Endodermal cell (in vitro differentiated cells): ENCODE measurements at regions not wholly inside any gene's neighbourhood (a gene's known extent, or its start where the extent isn't known, plus 50 kb on each side); places are given as distances from the start of the nearest gene placed in this dataset.

Source experiments
- DNase-seq: peaks from one replicate; pipeline ENCODE4 v3.0.0-alpha.2; 2017
- H3K27ac ChIP-seq: 2 replicates; pipeline ENCODE4 v1.5.1; 2013; ENCODE audit warnings: mild to moderate bottlenecking, low read depth, low read length, moderate library complexity
- H3K27me3 ChIP-seq: 2 replicates; pipeline ENCODE4 v1.6.1; 2013; ENCODE audit warnings: mild to moderate bottlenecking, low read length, moderate library complexity; ENCODE audit not compliant: insufficient read depth, control insufficient read depth, poor library complexity, severe bottlenecking
- H3K36me3 ChIP-seq: 2 replicates; pipeline ENCODE4 v1.7.0; 2013; ENCODE audit warnings: mild to moderate bottlenecking, low read length, moderate library complexity; ENCODE audit not compliant: control insufficient read depth, insufficient read depth
- H3K4me1 ChIP-seq: one replicate; pipeline ENCODE4 v1.7.0; 2013; ENCODE audit warnings: low read length; ENCODE audit not compliant: control insufficient read depth, insufficient read depth
- H3K4me3 ChIP-seq: 2 replicates; pipeline ENCODE4 v1.5.1; 2013; ENCODE audit warnings: mild to moderate bottlenecking, low read length, moderate library complexity
- H3K9ac ChIP-seq: 2 replicates; pipeline ENCODE4 v1.6.1; 2013; ENCODE audit warnings: mild to moderate bottlenecking, low read length, moderate library complexity; ENCODE audit not compliant: poor library complexity, severe bottlenecking; ENCODE audit errors: extremely low read depth
- H3K9me3 ChIP-seq: 2 replicates; pipeline ENCODE4 v1.6.1; 2013; ENCODE audit warnings: mild to moderate bottlenecking, low read length, moderate library complexity; ENCODE audit not compliant: control insufficient read depth
- H3K27ac Mint-ChIP-seq: 2 replicates; pipeline ENCODE4 v1.8.0; 2020; ENCODE audit warnings: mixed read lengths
- H3K27me3 Mint-ChIP-seq: 2 replicates; pipeline ENCODE4 v1.8.0; 2021; ENCODE audit warnings: mild to moderate bottlenecking, mixed read lengths; ENCODE audit not compliant: insufficient read depth
- H3K36me3 Mint-ChIP-seq: 2 replicates; pipeline ENCODE4 v1.8.0; 2020; ENCODE audit warnings: low read depth, mixed read lengths
- H3K4me1 Mint-ChIP-seq: 2 replicates; pipeline ENCODE4 v1.8.0; 2020; ENCODE audit warnings: mixed read lengths
- H3K4me3 Mint-ChIP-seq: 2 replicates; pipeline ENCODE4 v1.8.0; 2020; ENCODE audit warnings: mild to moderate bottlenecking, moderate library complexity, mixed read lengths
- H3K9me3 Mint-ChIP-seq: 2 replicates; pipeline ENCODE4 v1.8.0; 2020; ENCODE audit warnings: mild to moderate bottlenecking, mixed read lengths
- WGBS, 2 experiments: methylation state at CpG; one replicate each; pipeline versions ENCODE4 v1.1.5 to v1.1.7; 2013; ENCODE audit warnings: missing lambda C conversion rate in 2 of 2, mixed read lengths in 1 of 2; ENCODE audit not compliant: insufficient coverage in 1 of 2, insufficient read length in 1 of 2; 5-methylcytosine and 5-hydroxymethylcytosine counted together
- TF ChIP-seq, protein P1 (sequence below): fragments of 200-600 bp; sonication (generic); conservative IDR thresholded peaks from 2 replicates; pipeline ENCODE4 v1.5.0; 2021; ENCODE audit warnings: antibody characterized with exemption, mild to moderate bottlenecking

DNA sequence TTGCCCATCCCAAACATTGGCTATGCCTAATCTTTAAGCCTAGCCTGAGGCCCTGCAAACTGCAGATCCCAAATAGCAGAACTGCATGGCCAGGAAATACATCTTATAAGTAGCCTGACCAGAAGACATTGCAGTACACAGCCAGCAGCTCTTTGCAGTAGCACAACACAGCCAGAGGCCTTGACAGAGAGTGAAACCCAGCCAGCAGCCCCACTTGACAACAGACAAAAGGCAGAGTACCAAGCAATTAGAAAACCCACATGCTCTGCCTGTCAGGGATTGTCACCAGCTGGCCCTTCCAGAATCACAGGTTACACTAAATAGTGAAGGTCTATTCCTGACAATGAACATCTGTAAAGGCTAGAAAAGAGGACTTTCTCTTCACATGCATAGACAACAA, 242.8 kb upstream of the TMEM72 start:
- no peaks in the 10 kb centered on the region for H3K36me3 Mint-ChIP-seq
- Histone ChIP-seq H3K9me3 (no peaks in the 10 kb centered on the region), H3K9ac (no peak overlapping the region), H3K4me3 (no peak overlapping the region), H3K27me3 (no peaks in the 10 kb centered on the region), H3K27ac (no peak overlapping the region), H3K4me1 (no peaks in the 10 kb centered on the region), H3K36me3 (no peaks in the 10 kb centered on the region)
- no peaks in the 10 kb centered on the region for H3K9me3 Mint-ChIP-seq
- H3K27ac Mint-ChIP-seq, result no peak overlapping the region
- H3K4me1 Mint-ChIP-seq, result no peaks in the 10 kb centered on the region
- no peak overlapping the region for H3K4me3 Mint-ChIP-seq
- DNase-seq, result no peak
- TF ChIP-seq, protein P1, sequence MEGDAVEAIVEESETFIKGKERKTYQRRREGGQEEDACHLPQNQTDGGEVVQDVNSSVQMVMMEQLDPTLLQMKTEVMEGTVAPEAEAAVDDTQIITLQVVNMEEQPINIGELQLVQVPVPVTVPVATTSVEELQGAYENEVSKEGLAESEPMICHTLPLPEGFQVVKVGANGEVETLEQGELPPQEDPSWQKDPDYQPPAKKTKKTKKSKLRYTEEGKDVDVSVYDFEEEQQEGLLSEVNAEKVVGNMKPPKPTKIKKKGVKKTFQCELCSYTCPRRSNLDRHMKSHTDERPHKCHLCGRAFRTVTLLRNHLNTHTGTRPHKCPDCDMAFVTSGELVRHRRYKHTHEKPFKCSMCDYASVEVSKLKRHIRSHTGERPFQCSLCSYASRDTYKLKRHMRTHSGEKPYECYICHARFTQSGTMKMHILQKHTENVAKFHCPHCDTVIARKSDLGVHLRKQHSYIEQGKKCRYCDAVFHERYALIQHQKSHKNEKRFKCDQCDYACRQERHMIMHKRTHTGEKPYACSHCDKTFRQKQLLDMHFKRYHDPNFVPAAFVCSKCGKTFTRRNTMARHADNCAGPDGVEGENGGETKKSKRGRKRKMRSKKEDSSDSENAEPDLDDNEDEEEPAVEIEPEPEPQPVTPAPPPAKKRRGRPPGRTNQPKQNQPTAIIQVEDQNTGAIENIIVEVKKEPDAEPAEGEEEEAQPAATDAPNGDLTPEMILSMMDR, result no peak
- no peaks in the 10 kb centered on the region for H3K27me3 Mint-ChIP-seq

DNA sequence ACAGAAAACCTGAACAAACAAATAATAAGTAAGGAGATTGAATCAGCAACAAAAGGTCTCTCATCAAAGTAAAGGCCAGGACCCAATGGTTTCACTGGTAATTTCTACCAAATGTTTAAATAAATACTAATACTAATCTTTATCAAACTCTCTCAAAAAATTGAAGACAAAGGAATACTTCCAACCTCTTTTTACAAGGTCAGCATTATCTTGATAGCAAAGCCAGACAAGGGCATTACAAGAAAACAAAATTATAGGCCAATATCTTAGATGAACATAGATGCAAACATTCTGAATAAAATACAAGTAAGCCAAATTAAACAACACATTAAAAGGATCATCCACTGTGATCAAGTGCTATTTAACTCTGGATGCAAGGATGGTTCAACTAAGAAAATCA, 239.8 kb upstream of the TMEM72 start:
- Mint-ChIP-seq H3K4me1 (no peaks in the 10 kb centered on the region), H3K36me3 (no peaks in the 10 kb centered on the region), H3K27ac (no peak overlapping the region), H3K27me3 (no peaks in the 10 kb centered on the region), H3K9me3 (no peaks in the 10 kb centered on the region), H3K4me3 (no peak overlapping the region)
- Histone ChIP-seq H3K4me1 (no peaks in the 10 kb centered on the region), H3K27ac (no peak overlapping the region), H3K4me3 (no peak overlapping the region), H3K9me3 (no peaks in the 10 kb centered on the region), H3K27me3 (no peaks in the 10 kb centered on the region), H3K36me3 (no peaks in the 10 kb centered on the region), H3K9ac (no peak overlapping the region)
- DNase-seq, result no peak
- TF ChIP-seq, protein P1, result no peak

DNA sequence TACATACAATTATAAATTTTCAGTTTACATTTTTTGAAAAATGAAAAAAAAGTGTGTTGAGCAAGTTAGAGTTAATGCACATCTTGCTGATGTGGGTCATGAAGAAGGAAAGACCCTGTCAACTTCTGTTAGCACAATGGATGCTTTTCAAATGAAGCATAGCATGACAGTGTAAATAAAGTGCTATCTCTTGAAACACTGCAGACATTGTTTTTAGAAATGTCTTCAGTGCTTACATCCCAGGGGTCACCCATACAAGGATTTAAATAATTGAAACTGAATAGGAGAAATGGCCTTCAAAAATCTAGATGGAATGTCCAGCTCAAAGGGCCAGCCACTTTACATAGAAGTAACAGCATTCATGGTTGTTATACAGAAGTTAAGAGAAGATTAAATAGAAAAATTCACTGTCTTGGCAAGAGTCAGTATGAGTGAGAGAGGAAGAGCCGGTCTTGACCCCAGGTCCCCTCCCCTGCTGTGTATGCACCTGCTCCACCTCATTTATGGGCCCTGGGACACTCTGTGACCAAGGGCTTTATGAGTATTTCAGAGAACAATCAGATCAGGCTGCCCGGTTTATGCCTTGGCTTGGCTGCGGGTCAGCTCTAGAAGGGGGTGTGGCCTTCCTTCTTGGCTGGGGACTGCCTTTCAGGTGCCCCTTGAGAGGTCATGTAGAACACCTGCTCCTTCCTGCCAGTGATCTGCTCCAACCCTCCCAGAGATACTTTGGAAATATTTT, 237.7 kb upstream of the TMEM72 start:
- no peak for DNase-seq
- Histone ChIP-seq H3K4me3 (no peak overlapping the region), H3K9ac (no peak overlapping the region), H3K9me3 (no peaks in the 10 kb centered on the region), H3K27ac (no peak overlapping the region), H3K4me1 (no peaks in the 10 kb centered on the region), H3K27me3 (no peaks in the 10 kb centered on the region), H3K36me3 (no peaks in the 10 kb centered on the region)
- Mint-ChIP-seq H3K9me3 (no peaks in the 10 kb centered on the region), H3K4me1 (no peaks in the 10 kb centered on the region), H3K27ac (no peak overlapping the region), H3K27me3 (no peaks in the 10 kb centered on the region), H3K4me3 (no peak overlapping the region), H3K36me3 (no peaks in the 10 kb centered on the region)
- 72 to 100% methylated on average over 1 to 3 of the region's 3 CpGs for WGBS, 2 experiments
- TF ChIP-seq, protein P1, result no peak
